IPS-15b (cell line): ENCODE measurements at regions not wholly inside any gene's neighbourhood (a gene's known extent, or its start where the extent isn't known, plus 50 kb on each side); places are given as distances from the start of the nearest gene placed in this dataset.
"Not testable (repeated sequence)": the region's sequence is repeated elsewhere in the genome, so short reads cannot be mapped to it uniquely, and the experiment has no call there.

Experiments
- H3K27me3 ChIP-seq: one replicate; pipeline ENCODE4 v1.6.1; 2013; ENCODE audit warnings: low read length; ENCODE audit not compliant: control insufficient read depth, insufficient read depth
- H3K36me3 ChIP-seq: one replicate; pipeline ENCODE4 v1.6.1; 2013; ENCODE audit warnings: low read length; ENCODE audit not compliant: control insufficient read depth, insufficient read depth
- H3K4me1 ChIP-seq: one replicate; pipeline ENCODE4 v1.6.1; 2013; ENCODE audit warnings: mild to moderate bottlenecking, low read length; ENCODE audit not compliant: control insufficient read depth, insufficient read depth
- H3K4me3 ChIP-seq: one replicate; pipeline ENCODE4 v1.5.1; 2013; ENCODE audit warnings: low read depth, low read length
- H3K9ac ChIP-seq: one replicate; pipeline ENCODE4 v1.6.1; 2013; ENCODE audit warnings: low read depth, mild to moderate bottlenecking, low read length
- H3K9me3 ChIP-seq: one replicate; pipeline ENCODE4 v1.6.1; 2013; ENCODE audit warnings: mild to moderate bottlenecking, low read length; ENCODE audit not compliant: control insufficient read depth, insufficient read depth

DNA sequence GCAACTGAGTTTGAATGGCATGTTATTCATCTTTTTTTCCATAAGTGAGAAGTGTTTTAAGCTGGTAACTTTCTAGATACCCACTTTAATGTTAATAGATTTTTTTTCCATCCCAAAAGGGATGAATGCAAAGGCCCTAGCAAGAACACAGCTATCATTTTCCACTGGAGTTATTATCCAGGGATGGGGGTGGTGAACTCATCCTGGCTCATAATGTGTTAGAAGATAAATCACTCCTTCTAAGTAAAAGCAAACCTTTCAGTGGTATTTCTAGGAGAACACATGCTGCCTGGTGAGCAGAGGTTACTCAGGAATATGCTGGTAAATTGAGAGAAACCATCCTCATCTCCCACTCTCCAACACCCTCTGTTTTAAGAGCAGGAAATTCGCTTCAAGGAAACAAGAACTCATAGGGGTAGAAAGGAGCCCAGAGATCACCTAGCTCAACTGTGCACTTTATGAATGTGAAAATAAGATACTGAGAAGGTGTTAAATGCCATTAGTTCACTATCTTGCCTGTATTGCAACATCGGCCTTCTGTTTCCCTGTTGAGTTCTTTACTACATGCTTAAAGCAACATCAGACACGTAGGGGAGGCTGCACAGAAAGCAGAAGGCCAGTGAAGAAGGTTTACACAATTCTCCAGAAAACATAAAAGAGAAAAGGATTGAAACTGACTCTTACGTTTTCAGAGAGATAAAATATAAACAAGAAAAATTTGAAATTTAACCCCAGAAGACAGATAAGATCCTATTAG, 264.0 kb upstream of the PRKCQ start:
- no peak overlapping the region for H3K9ac ChIP-seq
- no peak overlapping the region for H3K4me3 ChIP-seq
- no peaks in the 10 kb centered on the region for H3K27me3 ChIP-seq
- H3K9me3 ChIP-seq = peaks cover 13% of the 10 kb centered on the region
- no peaks in the 10 kb centered on the region for H3K4me1 ChIP-seq
- peaks cover 11% of the 10 kb centered on the region for H3K36me3 ChIP-seq

DNA sequence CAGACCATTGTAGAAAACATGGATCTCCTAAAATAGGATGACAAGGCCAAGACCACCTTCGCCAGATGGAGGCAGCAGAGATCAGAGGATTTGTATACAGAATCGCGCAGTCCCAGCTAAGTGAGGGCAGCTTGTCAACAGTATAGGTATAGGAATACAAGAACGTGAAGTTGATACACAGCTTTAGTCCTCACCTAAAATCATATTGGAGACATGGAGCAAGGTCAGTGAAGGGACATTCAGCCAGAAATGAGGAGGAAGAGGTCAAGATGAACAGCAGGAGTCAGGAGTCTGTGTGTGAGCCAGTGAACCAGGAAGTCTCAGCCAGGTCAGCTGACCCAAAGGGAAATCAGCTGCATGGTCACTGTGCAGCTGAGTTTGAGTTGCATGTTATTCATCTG, 263.4 kb upstream of the PRKCQ start:
- Histone ChIP-seq H3K9me3 (peaks cover 13% of the 10 kb centered on the region), H3K27me3 (no peaks in the 10 kb centered on the region), H3K4me1 (no peaks in the 10 kb centered on the region), H3K4me3 (no peak overlapping the region), H3K36me3 (peaks cover 13% of the 10 kb centered on the region), H3K9ac (no peak overlapping the region)

DNA sequence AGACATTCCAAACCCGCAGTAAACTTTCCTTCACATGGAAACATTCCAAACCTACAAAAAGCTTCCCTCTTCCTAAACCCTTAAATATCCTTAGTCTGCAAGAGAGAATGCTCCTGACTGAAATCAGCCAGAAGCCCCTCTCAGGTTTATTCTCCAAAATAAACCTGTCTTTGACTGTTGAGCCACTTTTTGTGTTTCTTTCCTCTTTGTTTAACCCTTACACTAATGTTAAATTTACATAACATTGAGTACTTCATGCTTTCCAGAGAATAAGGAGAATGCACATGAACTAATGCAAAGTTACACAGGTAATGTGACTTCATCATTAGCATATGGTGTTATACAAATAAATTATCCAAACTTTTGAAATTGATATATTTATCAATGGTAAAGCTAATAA, 262.6 kb upstream of the PRKCQ start:
- Histone ChIP-seq H3K36me3 (peaks cover 20% of the 10 kb centered on the region), H3K9ac (no peak overlapping the region), H3K9me3 (peaks cover 13% of the 10 kb centered on the region), H3K27me3 (no peaks in the 10 kb centered on the region), H3K4me3 (no peak overlapping the region), H3K4me1 (no peaks in the 10 kb centered on the region)

DNA sequence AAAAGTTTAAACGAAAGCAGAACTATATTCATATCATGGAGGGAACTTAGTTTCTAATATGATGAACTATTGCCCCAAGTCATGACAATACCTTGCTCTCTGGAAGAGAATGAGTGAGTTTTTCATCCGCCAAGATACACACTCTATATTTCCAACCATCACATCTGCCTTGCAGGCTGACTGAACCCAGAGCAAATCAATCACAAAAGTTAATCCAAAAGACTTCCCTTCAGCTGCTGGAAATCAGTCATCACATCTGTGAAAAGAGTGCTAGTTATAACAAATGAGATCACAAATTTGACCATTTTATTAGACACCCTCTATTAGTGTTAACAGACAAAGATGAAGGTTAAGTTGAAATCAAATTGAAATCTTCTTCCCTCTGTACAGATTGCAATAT, 261.7 kb upstream of the PRKCQ start:
- Histone ChIP-seq H3K27me3 (no peaks in the 10 kb centered on the region), H3K36me3 (peaks cover 21% of the 10 kb centered on the region), H3K9me3 (peaks cover 13% of the 10 kb centered on the region), H3K4me1 (no peaks in the 10 kb centered on the region), H3K9ac (no peak overlapping the region), H3K4me3 (no peak overlapping the region)

DNA sequence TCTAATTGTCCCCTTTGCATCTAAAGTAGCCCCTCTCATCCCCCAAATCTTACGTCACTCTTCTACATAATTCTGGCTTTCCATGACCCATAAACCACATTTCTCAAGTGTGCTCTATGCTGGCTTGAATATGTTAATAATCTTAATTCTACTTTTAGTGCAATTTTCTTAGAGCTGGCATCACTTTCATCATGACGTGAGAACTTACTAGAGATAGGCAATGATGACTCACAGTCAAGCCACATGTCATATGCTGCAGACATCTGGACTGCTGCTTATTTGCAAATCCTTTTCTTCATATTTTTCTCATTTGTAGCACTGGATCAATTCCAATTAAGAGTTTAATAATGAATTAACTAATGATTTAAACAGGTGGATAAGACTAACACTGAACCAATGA, 260.7 kb upstream of the PRKCQ start:
- H3K9ac ChIP-seq = no peak overlapping the region
- H3K36me3 ChIP-seq = peaks cover 21% of the 10 kb centered on the region
- H3K4me3 ChIP-seq = no peak overlapping the region
- peaks cover 13% of the 10 kb centered on the region for H3K9me3 ChIP-seq
- no peaks in the 10 kb centered on the region for H3K4me1 ChIP-seq
- H3K27me3 ChIP-seq = no peaks in the 10 kb centered on the region

DNA sequence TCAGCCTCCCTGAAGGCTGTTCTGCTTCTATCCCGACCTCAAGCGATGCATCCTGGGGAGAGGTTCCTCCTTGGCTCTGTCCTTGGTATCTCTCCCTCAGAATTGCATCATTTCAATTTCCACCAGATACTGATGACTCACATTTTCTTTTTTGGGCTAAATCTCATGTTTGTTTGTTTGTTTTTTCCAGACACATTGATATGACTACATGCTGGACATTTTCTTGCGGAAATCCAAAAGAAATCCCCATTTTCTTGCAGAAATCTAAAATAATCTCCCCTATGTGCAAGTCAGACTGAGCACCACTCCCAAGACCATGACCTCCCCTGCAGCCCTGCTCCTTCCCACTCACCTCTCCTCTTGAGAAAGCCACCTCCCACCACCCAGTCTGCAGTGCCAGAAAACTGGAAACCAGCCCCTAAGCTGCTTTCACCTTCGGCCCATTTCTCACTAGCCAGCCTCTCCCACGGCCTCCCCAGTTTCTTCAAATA, 260.2 kb upstream of the PRKCQ start:
- Histone ChIP-seq H3K4me1 (no peaks in the 10 kb centered on the region), H3K36me3 (peaks cover 21% of the 10 kb centered on the region), H3K27me3 (no peaks in the 10 kb centered on the region), H3K9ac (no peak overlapping the region), H3K4me3 (no peak overlapping the region), H3K9me3 (peaks cover 13% of the 10 kb centered on the region)

DNA sequence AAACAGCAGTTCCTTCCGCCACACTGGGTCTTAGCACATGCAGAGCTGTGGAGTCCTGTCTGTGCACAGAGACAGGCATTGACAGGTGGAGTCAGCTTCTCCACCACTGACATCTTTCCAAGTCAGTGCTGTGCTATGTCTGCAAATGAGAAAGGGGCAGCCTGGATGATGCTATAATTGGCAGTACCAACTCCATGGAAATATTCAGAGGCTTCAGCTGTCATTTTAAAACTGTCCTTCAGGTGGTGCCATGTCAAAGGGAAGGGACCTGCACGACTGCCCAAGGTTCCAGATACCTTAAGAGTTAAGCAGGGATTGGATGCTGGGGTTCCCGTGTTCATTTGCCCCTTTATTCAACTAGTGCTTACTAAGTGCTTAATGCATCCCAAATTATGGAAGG, 258.0 kb upstream of the PRKCQ start:
- Histone ChIP-seq H3K9ac (no peak overlapping the region), H3K36me3 (peaks cover 21% of the 10 kb centered on the region), H3K4me1 (no peaks in the 10 kb centered on the region), H3K27me3 (no peaks in the 10 kb centered on the region), H3K9me3 (peaks cover 10% of the 10 kb centered on the region), H3K4me3 (no peak overlapping the region)

DNA sequence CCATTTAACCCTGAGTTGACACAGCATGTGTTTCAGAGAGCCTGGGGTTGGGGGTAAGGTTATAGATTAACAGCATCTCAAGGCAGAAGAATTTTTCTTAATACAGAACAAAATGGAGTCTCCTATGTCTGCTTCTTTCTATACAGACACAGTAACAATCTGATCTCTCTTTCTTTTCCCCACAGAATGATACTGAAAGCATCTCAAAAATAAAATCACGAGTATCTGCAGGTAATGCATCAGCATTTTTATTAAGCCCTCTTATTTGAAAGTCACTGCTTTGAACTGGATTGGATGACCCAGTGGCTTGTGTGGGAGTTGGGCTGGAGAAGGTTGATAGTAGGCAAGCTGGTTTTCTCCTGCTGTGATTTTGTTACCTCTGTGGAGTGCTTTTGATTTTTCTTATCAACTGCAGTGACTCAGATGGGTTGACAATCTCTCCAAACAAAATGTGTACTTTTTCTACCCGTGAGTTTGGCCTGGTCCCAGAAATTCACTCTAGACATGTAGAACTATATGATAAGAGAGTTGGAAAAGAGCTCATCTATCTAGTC, 253.5 kb upstream of the PRKCQ start:
- Histone ChIP-seq H3K27me3 (no peaks in the 10 kb centered on the region), H3K9me3 (no peaks in the 10 kb centered on the region), H3K9ac (no peak overlapping the region)

DNA sequence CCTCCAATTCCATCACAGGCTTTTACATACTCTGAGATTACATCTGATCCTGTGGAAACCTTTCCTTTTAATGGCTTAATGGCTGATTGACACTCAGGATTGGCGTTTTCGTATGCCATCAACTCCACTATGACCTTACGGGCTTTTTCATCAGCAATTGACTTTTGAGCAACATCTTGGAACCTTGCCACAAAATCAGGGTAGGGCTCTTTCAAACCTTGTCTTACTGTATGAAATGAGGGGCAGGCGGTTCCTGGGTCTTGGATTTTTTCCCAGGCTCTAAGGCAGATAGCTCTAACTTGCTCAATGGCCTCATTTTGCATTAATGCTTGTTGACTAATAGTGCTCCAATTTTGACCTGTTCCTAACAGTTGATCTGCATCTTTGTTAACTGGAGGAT, 250.9 kb upstream of the PRKCQ start:
- not testable (repeated sequence) for H3K27me3 ChIP-seq, H3K36me3 ChIP-seq, H3K9me3 ChIP-seq, H3K9ac ChIP-seq, H3K4me3 ChIP-seq
- H3K4me1 ChIP-seq = peaks cover 12% of the 10 kb centered on the region

More for the DNA sequence above, 253.5 kb upstream of the PRKCQ start:
- no peak overlapping the region for H3K4me3 ChIP-seq
- peaks cover 10% of the 10 kb centered on the region for H3K4me1 ChIP-seq
- H3K36me3 ChIP-seq = peaks cover 8% of the 10 kb centered on the region

DNA sequence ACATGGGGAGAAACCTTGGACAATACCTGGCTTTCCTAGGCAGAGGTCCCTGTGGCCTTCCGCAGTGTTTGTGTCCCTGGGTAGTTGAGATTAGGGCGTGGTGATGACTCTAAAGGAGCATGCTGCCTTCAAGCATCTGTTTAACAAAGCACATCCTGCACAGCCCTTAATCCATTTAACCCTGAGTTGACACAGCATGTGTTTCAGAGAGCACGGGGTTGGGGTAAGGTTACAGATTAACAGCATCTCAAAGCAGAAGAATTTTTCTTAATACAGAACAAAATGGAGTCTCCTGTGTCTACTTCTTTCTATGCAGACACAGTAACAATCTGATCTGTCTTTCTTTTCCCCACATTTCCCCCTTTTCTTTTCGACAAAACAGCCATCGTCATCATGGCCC, 244.7 kb upstream of the PRKCQ start:
- H3K9ac ChIP-seq, H3K9me3 ChIP-seq, H3K36me3 ChIP-seq, H3K27me3 ChIP-seq, H3K4me3 ChIP-seq, H3K4me1 ChIP-seq: not testable (repeated sequence)

DNA sequence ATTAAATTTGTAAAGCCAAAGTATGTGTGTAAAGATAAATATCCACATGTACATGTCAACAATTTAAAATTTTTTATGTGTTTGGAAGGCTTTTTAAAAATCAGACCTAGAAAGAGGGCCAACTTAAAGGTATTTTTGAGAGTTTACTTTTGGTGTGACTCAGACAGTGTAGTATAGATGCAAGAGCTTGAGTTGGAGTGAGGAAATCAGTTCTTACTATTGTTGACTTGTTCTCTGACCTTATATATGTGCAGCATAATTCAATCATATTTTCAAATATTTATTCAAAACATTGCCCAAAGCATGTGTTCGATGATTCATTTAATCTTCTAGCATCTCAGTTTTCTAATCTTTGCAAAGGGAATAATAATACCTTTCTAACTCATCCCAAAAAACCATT, 243.7 kb upstream of the PRKCQ start:
- Histone ChIP-seq H3K4me1 (peaks cover 7% of the 10 kb centered on the region), H3K4me3 (no peak overlapping the region), H3K36me3 (peaks cover 11% of the 10 kb centered on the region), H3K27me3 (no peaks in the 10 kb centered on the region), H3K9ac (no peak overlapping the region), H3K9me3 (no peaks in the 10 kb centered on the region)

DNA sequence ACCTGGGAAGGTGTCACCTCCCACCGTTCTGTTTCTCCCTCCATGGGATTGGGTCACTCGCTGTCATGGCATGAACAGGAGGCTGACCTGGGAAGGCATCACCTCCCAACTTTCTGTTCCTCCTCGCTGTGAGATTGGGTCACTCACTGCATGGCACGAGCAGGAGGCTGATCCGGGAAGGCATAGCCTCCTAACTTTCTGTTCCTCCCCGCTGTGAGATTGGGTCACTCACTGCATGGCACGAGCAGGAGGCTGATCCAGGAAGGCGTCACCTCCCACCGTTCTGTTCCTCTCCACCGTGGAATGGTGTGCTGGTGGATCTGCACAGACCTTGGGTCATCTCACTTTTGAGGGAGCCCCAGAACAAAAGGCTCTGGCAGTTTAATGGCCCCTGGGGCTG, 239.2 kb upstream of the PRKCQ start:
- no peaks in the 10 kb centered on the region for H3K27me3 ChIP-seq
- peaks cover 20% of the 10 kb centered on the region for H3K4me1 ChIP-seq
- H3K36me3 ChIP-seq = peaks cover 13% of the 10 kb centered on the region
- H3K9ac ChIP-seq = no peak overlapping the region
- H3K4me3 ChIP-seq = no peak overlapping the region
- H3K9me3 ChIP-seq = no peaks in the 10 kb centered on the region
